ENCODE measurements at regions not wholly inside any gene's neighbourhood (a gene's known extent, or its start where the extent isn't known, plus 50 kb on each side); places are given as distances from the start of the nearest gene placed in this dataset.

GRCh38 chr1:193794239-193794638 lies 607.8 kb upstream of the B3GALT2 start:
- no peak for DNase-seq (ENCODE audit: unreplicated experiment)
- Mint-ChIP-seq H3K27me3 (ENCODE audit: insufficient read depth, unreplicated experiment) (no peaks in the 10 kb centered on the region), H3K27ac (ENCODE audit: low read depth, unreplicated experiment) (no peak overlapping the region), H3K4me3 (ENCODE audit: unreplicated experiment) (no peak overlapping the region), H3K9me3 (ENCODE audit: unreplicated experiment) (no peaks in the 10 kb centered on the region), H3K36me3 (ENCODE audit: insufficient read depth, unreplicated experiment) (no peaks in the 10 kb centered on the region), H3K4me1 (ENCODE audit: insufficient read depth, unreplicated experiment) (no peaks in the 10 kb centered on the region)
- CTCF ChIA-PET: no interaction called here
- TF ChIP-seq, protein P1, sequence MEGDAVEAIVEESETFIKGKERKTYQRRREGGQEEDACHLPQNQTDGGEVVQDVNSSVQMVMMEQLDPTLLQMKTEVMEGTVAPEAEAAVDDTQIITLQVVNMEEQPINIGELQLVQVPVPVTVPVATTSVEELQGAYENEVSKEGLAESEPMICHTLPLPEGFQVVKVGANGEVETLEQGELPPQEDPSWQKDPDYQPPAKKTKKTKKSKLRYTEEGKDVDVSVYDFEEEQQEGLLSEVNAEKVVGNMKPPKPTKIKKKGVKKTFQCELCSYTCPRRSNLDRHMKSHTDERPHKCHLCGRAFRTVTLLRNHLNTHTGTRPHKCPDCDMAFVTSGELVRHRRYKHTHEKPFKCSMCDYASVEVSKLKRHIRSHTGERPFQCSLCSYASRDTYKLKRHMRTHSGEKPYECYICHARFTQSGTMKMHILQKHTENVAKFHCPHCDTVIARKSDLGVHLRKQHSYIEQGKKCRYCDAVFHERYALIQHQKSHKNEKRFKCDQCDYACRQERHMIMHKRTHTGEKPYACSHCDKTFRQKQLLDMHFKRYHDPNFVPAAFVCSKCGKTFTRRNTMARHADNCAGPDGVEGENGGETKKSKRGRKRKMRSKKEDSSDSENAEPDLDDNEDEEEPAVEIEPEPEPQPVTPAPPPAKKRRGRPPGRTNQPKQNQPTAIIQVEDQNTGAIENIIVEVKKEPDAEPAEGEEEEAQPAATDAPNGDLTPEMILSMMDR (IDR thresholded peaks at IDR 0.05; ENCODE audit: unreplicated experiment): no peak
- intact Hi-C loops (cut with micrococcal nuclease): no loop called here
- BruUV-seq (replicated peaks): no TSS peak
- POLR2A ChIA-PET: no interaction called here

DNA sequence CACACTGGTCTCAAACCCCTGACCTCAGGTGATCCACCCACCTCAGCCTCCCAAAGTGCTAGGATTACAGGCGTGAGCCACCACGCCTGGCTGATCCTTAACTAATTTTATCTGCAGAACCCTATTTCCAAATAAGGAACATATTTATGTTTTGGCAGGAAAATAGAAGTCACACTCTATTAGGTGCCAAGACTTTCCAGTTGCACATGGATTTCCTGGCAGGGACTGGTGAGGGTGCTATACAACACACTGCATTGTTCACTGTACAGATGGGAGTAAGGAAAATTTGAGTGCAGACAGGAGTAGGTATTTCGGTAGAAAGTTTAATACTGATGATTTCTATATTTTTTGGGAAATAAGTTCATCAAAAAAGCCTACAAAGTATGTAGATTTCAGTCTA lies 605.3 kb upstream of the B3GALT2 start:
- ChIA-PET CTCF (no interaction called here), POLR2A (no interaction called here)
- no peaks in the 10 kb centered on the region for H3K4me1 Mint-ChIP-seq (ENCODE audit: insufficient read depth, unreplicated experiment)
- no peak for DNase-seq (ENCODE audit: unreplicated experiment)
- no peak overlapping the region for H3K4me3 Mint-ChIP-seq (ENCODE audit: unreplicated experiment)
- no peaks in the 10 kb centered on the region for H3K36me3 Mint-ChIP-seq (ENCODE audit: insufficient read depth, unreplicated experiment)
- intact Hi-C loops (cut with micrococcal nuclease): no loop called here
- BruUV-seq (replicated peaks): no TSS peak
- no peaks in the 10 kb centered on the region for H3K9me3 Mint-ChIP-seq (ENCODE audit: unreplicated experiment)
- no peak overlapping the region for H3K27ac Mint-ChIP-seq (ENCODE audit: low read depth, unreplicated experiment)
- no peaks in the 10 kb centered on the region for H3K27me3 Mint-ChIP-seq (ENCODE audit: insufficient read depth, unreplicated experiment)
- TF ChIP-seq, protein P1 (IDR thresholded peaks at IDR 0.05; ENCODE audit: unreplicated experiment): no peak

GRCh38 chr1:193787061-193787460 lies 600.6 kb upstream of the B3GALT2 start:
- intact Hi-C loops (cut with micrococcal nuclease): no loop called here
- no TSS peak for BruUV-seq (replicated peaks)
- ChIA-PET POLR2A (no interaction called here), CTCF (no interaction called here)
- H3K4me3 Mint-ChIP-seq (ENCODE audit: unreplicated experiment): no peak overlapping the region
- TF ChIP-seq, protein P1 (IDR thresholded peaks at IDR 0.05; ENCODE audit: unreplicated experiment): no peak
- H3K9me3 Mint-ChIP-seq (ENCODE audit: unreplicated experiment): no peaks in the 10 kb centered on the region
- DNase-seq (ENCODE audit: unreplicated experiment): no peak
- no peak overlapping the region for H3K27ac Mint-ChIP-seq (ENCODE audit: low read depth, unreplicated experiment)
- no peaks in the 10 kb centered on the region for H3K36me3 Mint-ChIP-seq (ENCODE audit: insufficient read depth, unreplicated experiment)
- no peaks in the 10 kb centered on the region for H3K27me3 Mint-ChIP-seq (ENCODE audit: insufficient read depth, unreplicated experiment)
- H3K4me1 Mint-ChIP-seq (ENCODE audit: insufficient read depth, unreplicated experiment): no peaks in the 10 kb centered on the region

- ChIA-PET POLR2A (no interaction called here), CTCF (interaction anchor here (0.6 to 1.0 kb wide), 3 partner anchors 11 to 44 kb away, joined by 3 read pairs; no protein-coding TSS in a partner anchor)
- H3K27ac Mint-ChIP-seq (ENCODE audit: low read depth, unreplicated experiment): no peak overlapping the region
- no peak for DNase-seq (ENCODE audit: unreplicated experiment)
- intact Hi-C loops (cut with micrococcal nuclease): no loop called here
- H3K36me3 Mint-ChIP-seq (ENCODE audit: insufficient read depth, unreplicated experiment): no peaks in the 10 kb centered on the region
- H3K27me3 Mint-ChIP-seq (ENCODE audit: insufficient read depth, unreplicated experiment): no peaks in the 10 kb centered on the region
- BruUV-seq (replicated peaks): no TSS peak
- no peaks in the 10 kb centered on the region for H3K4me1 Mint-ChIP-seq (ENCODE audit: insufficient read depth, unreplicated experiment)
- H3K4me3 Mint-ChIP-seq (ENCODE audit: unreplicated experiment): no peak overlapping the region
- TF ChIP-seq, protein P1 (IDR thresholded peaks at IDR 0.05; ENCODE audit: unreplicated experiment): no peak
- H3K9me3 Mint-ChIP-seq (ENCODE audit: unreplicated experiment): no peaks in the 10 kb centered on the region
Measured at GRCh38 chr1:193785850-193786420, 599.5 kb upstream of the B3GALT2 start.
